Fibroblast of skin of back (primary cell): ENCODE measurements at regions not wholly inside any gene's neighbourhood (a gene's known extent, or its start where the extent isn't known, plus 50 kb on each side); places are given as distances from the start of the nearest gene placed in this dataset.
"Not testable (repeated sequence)": the region's sequence is repeated elsewhere in the genome, so short reads cannot be mapped to it uniquely, and the experiment has no call there.

ENCODE experiments used
- DNase-seq: peaks from one replicate; pipeline ENCODE4 v3.0.0-alpha.2; 2013

GRCh38 chr12:82634495-82635258 is 52.0 kb upstream of the TMTC2 start:
- not testable (repeated sequence) for DNase-seq

- DNase-seq = no peak
These were observed 51.4 kb upstream of the TMTC2 start for GRCh38 chr12:82635263-82635662.
